A172 (cell line): ENCODE measurements at regions not wholly inside any gene's neighbourhood (a gene's known extent, or its start where the extent isn't known, plus 50 kb on each side); places are given as distances from the start of the nearest gene placed in this dataset.

Experiments used
- DNase-seq: peaks from one replicate; pipeline ENCODE4 v3.0.0-alpha.2; 2015; ENCODE audit warnings: low spot score

- no peak for DNase-seq
Observed at GRCh38 chrX:149992918-149993317, 54.6 kb upstream of the EOLA2 start.

GRCh38 chrX:149993989-149994388 lies 55.7 kb upstream of the EOLA2 start:
- DNase-seq, result no peak

GRCh38 chrX:149996515-149996914 lies 58.2 kb upstream of the EOLA2 start:
- DNase-seq, result no peak

- no peak for DNase-seq
Observed at GRCh38 chrX:150005027-150005426, 66.7 kb upstream of the EOLA2 start.

- DNase-seq, result no peak
Observed at GRCh38 chrX:150007356-150007755, 69.1 kb upstream of the EOLA2 start.

- DNase-seq, result no peak
Observed at GRCh38 chrX:150012647-150013381, 74.5 kb upstream of the EOLA2 start.

GRCh38 chrX:150014525-150014924 lies 76.2 kb upstream of the EOLA2 start:
- DNase-seq, result no peak

GRCh38 chrX:150017868-150018267 lies 79.6 kb upstream of the EOLA2 start:
- DNase-seq, result no peak

GRCh38 chrX:150018931-150019361 lies 80.7 kb upstream of the EOLA2 start:
- no peak for DNase-seq

- DNase-seq, result no peak
Observed at GRCh38 chrX:150028692-150029091, 90.4 kb upstream of the EOLA2 start.

GRCh38 chrX:150032742-150033141 lies 94.5 kb upstream of the EOLA2 start:
- DNase-seq, result peak; percentile 84

GRCh38 chrX:150034788-150035187 lies 96.5 kb upstream of the EOLA2 start:
- no peak for DNase-seq

- DNase-seq, result peak; percentile 32
Observed at GRCh38 chrX:150035531-150035930, 97.2 kb upstream of the EOLA2 start.

- DNase-seq, result peak; percentile 92
Observed at GRCh38 chrX:150036181-150036580, 97.9 kb upstream of the EOLA2 start.

GRCh38 chrX:150036641-150037040 lies 98.3 kb upstream of the EOLA2 start:
- DNase-seq, result no peak

GRCh38 chrX:150037041-150037440 lies 98.8 kb upstream of the EOLA2 start:
- peak; percentile 56 for DNase-seq

GRCh38 chrX:150038315-150038714 lies 100.0 kb upstream of the EOLA2 start:
- DNase-seq, result peak; percentile 45

- peak; percentile 64 for DNase-seq
Observed at GRCh38 chrX:150038986-150039599, 100.8 kb upstream of the EOLA2 start.

GRCh38 chrX:150041208-150041607 lies 102.9 kb upstream of the EOLA2 start:
- DNase-seq, result no peak

- no peak for DNase-seq
Observed at GRCh38 chrX:150044556-150044955, 106.3 kb upstream of the EOLA2 start.

- no peak for DNase-seq
Observed at GRCh38 chrX:150047818-150048217, 109.5 kb upstream of the EOLA2 start.

- no peak for DNase-seq
Observed at GRCh38 chrX:150049647-150050046, 111.4 kb upstream of the EOLA2 start.

- no peak for DNase-seq
Observed at GRCh38 chrX:150050387-150050786, 112.1 kb upstream of the EOLA2 start.

- DNase-seq, result peak; percentile 38
Observed at GRCh38 chrX:150051096-150051495, 112.8 kb upstream of the EOLA2 start.
